Stomach (tissue), 4 donors: ENCODE measurements at regions not wholly inside any gene's neighbourhood (a gene's known extent, or its start where the extent isn't known, plus 50 kb on each side); places are given as distances from the start of the nearest gene placed in this dataset.

Source experiments
- POLR2A ChIP-seq, 4 donors: fragments of 450-650 bp; IDR thresholded peaks; one replicate each; pipeline ENCODE4 v1.6.1; 2016; ENCODE audit warnings: antibody characterized with exemption in 4 of 4, control low read depth in 2 of 4, mild to moderate bottlenecking in 1 of 4, moderate library complexity in 1 of 4
- TF ChIP-seq, protein P1 (sequence below), 7 experiments: fragments of 450-650 bp in 4 of 7; fragments of 200-600 bp in 3 of 7; sonication (generic) in 3 of 7; IDR thresholded peaks; one replicate each; pipeline ENCODE4 v1.5.1; 2016 to 2019; ENCODE audit warnings: antibody characterized with exemption in 7 of 7, control low read depth in 2 of 7, mild to moderate bottlenecking in 1 of 7

- TF ChIP-seq POLR2A (IDR thresholded peaks at IDR 0.05), result no peak
- TF ChIP-seq, protein P1, sequence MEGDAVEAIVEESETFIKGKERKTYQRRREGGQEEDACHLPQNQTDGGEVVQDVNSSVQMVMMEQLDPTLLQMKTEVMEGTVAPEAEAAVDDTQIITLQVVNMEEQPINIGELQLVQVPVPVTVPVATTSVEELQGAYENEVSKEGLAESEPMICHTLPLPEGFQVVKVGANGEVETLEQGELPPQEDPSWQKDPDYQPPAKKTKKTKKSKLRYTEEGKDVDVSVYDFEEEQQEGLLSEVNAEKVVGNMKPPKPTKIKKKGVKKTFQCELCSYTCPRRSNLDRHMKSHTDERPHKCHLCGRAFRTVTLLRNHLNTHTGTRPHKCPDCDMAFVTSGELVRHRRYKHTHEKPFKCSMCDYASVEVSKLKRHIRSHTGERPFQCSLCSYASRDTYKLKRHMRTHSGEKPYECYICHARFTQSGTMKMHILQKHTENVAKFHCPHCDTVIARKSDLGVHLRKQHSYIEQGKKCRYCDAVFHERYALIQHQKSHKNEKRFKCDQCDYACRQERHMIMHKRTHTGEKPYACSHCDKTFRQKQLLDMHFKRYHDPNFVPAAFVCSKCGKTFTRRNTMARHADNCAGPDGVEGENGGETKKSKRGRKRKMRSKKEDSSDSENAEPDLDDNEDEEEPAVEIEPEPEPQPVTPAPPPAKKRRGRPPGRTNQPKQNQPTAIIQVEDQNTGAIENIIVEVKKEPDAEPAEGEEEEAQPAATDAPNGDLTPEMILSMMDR (IDR thresholded peaks at IDR 0.05), result no peak
Measured at GRCh38 chr2:5504756-5505155, 187.4 kb upstream of the SOX11 start.
